GM10248 (cell line): ENCODE measurements at regions not wholly inside any gene's neighbourhood (a gene's known extent, or its start where the extent isn't known, plus 50 kb on each side); places are given as distances from the start of the nearest gene placed in this dataset.

Source experiments
- CTCF ChIA-PET: fragments of 300-600 bp; sonication (Branson Sonifier 250); formaldehyde crosslinking; extraction: SDS; loops from one replicate; lab custom pipeline; 2021; ENCODE audit warnings: antibody characterized with exemption; lab: Yijun Ruan, JAX
- POLR2A ChIA-PET: fragments of 350-650 bp; sonication (Branson Sonifier 250); formaldehyde crosslinking; extraction: SDS; loops from one replicate; lab custom pipeline; 2020; ENCODE audit warnings: antibody characterized with exemption; lab: Yijun Ruan, JAX
- DNase-seq: peaks from one replicate; pipeline ENCODE4 v3.0.0; 2012; ENCODE audit errors: extremely low spot score
- TF ChIP-seq, protein P1 (sequence below): IDR thresholded peaks from 2 replicates; pipeline ENCODE4 v1.5.1; 2012; ENCODE audit warnings: mild to moderate bottlenecking, low read depth; ENCODE audit errors: extremely low read depth, missing control alignments, control extremely low read depth

DNA sequence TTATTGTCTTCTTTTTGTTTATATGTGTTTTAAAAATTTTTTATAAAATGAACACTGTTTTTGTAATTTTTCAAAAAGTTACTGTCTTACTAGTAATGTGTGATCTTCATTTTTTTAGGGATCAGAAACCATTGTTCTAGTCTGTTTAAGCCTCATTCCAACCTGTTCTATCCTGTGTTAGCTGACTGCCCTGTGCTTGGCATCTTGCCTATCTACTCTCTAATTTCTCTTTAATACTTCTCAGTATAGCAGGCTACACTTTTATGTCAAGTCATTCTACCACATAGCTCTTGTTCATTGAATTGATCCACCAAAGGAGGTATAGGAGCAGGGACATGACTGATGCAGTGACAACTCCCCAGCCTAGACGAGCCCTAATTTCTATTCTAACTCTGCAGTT is 70.2 kb upstream of the PLS3 start:
- POLR2A ChIA-PET, result no interaction called here
- TF ChIP-seq, protein P1, sequence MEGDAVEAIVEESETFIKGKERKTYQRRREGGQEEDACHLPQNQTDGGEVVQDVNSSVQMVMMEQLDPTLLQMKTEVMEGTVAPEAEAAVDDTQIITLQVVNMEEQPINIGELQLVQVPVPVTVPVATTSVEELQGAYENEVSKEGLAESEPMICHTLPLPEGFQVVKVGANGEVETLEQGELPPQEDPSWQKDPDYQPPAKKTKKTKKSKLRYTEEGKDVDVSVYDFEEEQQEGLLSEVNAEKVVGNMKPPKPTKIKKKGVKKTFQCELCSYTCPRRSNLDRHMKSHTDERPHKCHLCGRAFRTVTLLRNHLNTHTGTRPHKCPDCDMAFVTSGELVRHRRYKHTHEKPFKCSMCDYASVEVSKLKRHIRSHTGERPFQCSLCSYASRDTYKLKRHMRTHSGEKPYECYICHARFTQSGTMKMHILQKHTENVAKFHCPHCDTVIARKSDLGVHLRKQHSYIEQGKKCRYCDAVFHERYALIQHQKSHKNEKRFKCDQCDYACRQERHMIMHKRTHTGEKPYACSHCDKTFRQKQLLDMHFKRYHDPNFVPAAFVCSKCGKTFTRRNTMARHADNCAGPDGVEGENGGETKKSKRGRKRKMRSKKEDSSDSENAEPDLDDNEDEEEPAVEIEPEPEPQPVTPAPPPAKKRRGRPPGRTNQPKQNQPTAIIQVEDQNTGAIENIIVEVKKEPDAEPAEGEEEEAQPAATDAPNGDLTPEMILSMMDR, result no peak
- CTCF ChIA-PET, result no interaction called here
- DNase-seq, result no peak

- ChIA-PET CTCF (no interaction called here), POLR2A (no interaction called here)
- DNase-seq, result no peak
- TF ChIP-seq, protein P1, result no peak
These were observed 69.2 kb upstream of the PLS3 start for GRCh38 chrX:115491766-115492165.

DNA sequence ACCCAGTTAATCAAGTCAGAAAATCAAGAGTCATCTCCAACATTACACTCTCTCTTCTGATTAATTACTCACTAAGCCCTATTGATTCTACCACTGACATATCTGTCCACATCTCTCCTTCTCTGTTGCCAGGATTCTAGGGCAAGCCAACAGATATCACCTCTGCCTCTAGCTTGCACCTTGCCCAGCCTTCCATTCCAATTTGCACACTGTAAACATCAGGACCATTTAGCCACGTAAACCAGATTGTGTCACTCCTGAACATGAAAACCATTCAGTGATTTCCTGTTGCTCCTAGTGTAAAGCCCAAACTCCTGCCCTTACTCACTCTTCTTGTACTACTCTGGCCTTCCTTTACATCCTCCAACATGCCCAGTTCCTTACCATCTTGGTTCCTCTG is 68.0 kb upstream of the PLS3 start:
- no peak for DNase-seq
- POLR2A ChIA-PET, result no interaction called here
- CTCF ChIA-PET, result no interaction called here
- TF ChIP-seq, protein P1, result no peak

GRCh38 chrX:115494161-115494560 is 66.8 kb upstream of the PLS3 start:
- ChIA-PET POLR2A (no interaction called here), CTCF (no interaction called here)
- DNase-seq, result no peak
- TF ChIP-seq, protein P1, result no peak

DNA sequence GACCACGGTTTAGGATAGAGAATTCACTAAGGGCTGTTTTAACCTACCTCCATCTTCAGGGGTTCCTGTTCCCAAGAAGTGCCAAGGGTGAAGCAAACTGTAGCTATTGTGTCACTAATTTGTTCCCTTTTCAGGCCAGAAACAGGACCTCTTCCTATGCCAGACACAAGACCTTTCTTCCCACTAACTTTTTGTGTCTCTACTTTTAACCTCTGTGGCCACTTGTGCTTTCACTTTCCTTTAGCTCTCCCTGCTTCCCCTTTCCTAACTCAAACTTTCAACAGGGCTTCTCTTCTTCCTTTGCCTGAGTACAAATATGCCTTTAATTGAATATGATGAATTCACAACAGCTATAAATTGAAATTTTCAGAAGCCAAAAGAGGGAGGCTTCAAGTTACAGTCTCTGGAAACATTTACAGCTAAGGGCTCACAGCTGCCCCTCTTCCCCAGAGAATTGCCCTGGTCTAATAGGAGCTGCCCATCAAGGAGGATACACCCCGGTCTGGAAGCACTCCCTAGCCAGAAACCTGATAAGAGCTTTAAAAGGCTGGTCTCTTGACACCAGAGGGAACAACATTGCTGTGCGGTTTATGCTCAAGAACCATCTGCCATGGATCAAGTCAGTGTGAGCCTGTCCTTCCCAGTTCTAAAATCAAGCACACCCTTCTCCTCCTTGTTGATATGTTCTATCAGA is 61.7 kb upstream of the PLS3 start:
- POLR2A ChIA-PET, result no interaction called here
- CTCF ChIA-PET, result interaction anchor here (0.9 kb wide), 1 partner anchor 10 kb away, joined by 3 read pairs; no protein-coding TSS in a partner anchor
- TF ChIP-seq, protein P1, result no peak
- no peak for DNase-seq

DNA sequence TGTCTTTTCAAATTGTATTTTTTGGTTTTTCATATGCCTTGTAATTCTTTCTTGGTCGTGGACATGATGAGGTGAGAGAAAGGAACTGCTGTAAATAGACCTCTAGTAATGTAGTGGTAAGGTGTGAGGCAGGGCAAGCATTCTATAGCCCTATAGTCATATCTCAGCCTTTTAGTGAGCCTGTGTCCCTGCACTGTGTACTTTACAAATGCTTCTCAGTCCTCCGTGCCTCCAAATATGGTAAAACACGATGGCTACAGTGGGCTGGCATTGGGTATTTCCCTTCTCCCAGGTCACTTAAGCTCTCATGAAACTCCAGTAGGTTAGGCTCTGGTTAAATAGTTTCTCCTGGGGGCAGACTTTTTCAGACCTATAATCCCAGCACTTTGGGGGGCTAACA is 57.9 kb upstream of the PLS3 start:
- ChIA-PET POLR2A (no interaction called here), CTCF (no interaction called here)
- TF ChIP-seq, protein P1, result no peak
- DNase-seq, result no peak
